IMR-90 (cell line): ENCODE measurements at regions not wholly inside any gene's neighbourhood (a gene's known extent, or its start where the extent isn't known, plus 50 kb on each side); places are given as distances from the start of the nearest gene placed in this dataset.

ENCODE experiments used
- ATAC-seq: fragments of 200-7000 bp; cut with Tn5 transposase; 2 replicates; pipeline ENCODE4 v1.9.1; 2020; ENCODE audit warnings: low read depth, mild to moderate bottlenecking, moderate library complexity
- BruUV-seq: library from RNA; stranded (reverse); fragments of 400-500 nt; replicated peaks from 2 replicates; lab custom pipeline; 2021; lab: Mats Ljungman, UMichigan
- CTCF ChIA-PET: fragments of 300-600 bp; formaldehyde crosslinking; extraction: SDS; loops from one replicate; lab custom pipeline; 2021; ENCODE audit warnings: antibody characterized with exemption; lab: Yijun Ruan, JAX
- POLR2A ChIA-PET: fragments of 300-600 bp; sonication (Branson Sonifier 250); formaldehyde crosslinking; loops from one replicate; lab custom pipeline; 2022; ENCODE audit warnings: antibody characterized with exemption; ENCODE audit not compliant: unreplicated experiment; lab: Charles Lee
- DNase-seq: peaks from one replicate; pipeline ENCODE4 v3.0.0; 2013
- H2AFZ ChIP-seq: replicated peaks from 2 replicates; pipeline ENCODE3; 2013; ENCODE audit warnings: low read length, mild to moderate bottlenecking; ENCODE audit not compliant: poor library complexity
- H2AK5ac ChIP-seq: 2 replicates; pipeline ENCODE4 v1.6.1; 2013; ENCODE audit warnings: low read depth, low read length, inconsistent platforms
- H2AK9ac ChIP-seq: replicated peaks from 2 replicates; pipeline ENCODE3; 2013; ENCODE audit warnings: mild to moderate bottlenecking, low read depth, low read length, moderate library complexity; ENCODE audit not compliant: poor library complexity
- H2BK120ac ChIP-seq: 2 replicates; pipeline ENCODE4 v1.6.1; 2013; ENCODE audit warnings: low read depth, low read length, inconsistent platforms
- H2BK15ac ChIP-seq: 3 replicates; pipeline ENCODE4 v1.6.1; 2013; ENCODE audit warnings: low read depth, low read length, inconsistent platforms
- H2BK20ac ChIP-seq: 2 replicates; pipeline ENCODE4 v1.6.1; 2013; ENCODE audit warnings: low read depth, mild to moderate bottlenecking, inconsistent platforms, low read length, moderate library complexity
- H2BK5ac ChIP-seq: 2 replicates; pipeline ENCODE4 v1.6.1; 2013; ENCODE audit warnings: mild to moderate bottlenecking, low read depth, low read length, inconsistent platforms; ENCODE audit not compliant: poor library complexity, severe bottlenecking
- H3K14ac ChIP-seq: replicated peaks from 2 replicates; pipeline ENCODE4 v1.6.1; 2013; ENCODE audit warnings: low read depth, low read length, inconsistent platforms
- H3K18ac ChIP-seq: 2 replicates; pipeline ENCODE4 v1.6.1; 2013; ENCODE audit warnings: low read depth, low read length, control low read depth
- H3K23ac ChIP-seq: 2 replicates; pipeline ENCODE4 v1.6.1; 2013; ENCODE audit warnings: low read depth, low read length, inconsistent platforms
- H3K27ac ChIP-seq: 2 replicates; pipeline ENCODE4 v1.5.1; 2013; ENCODE audit warnings: mild to moderate bottlenecking, control low read depth, low read length; ENCODE audit not compliant: insufficient read depth
- H3K27me3 ChIP-seq: 2 replicates; pipeline ENCODE4 v1.6.1; 2013; ENCODE audit warnings: low read length; ENCODE audit not compliant: control insufficient read depth, insufficient read depth
- H3K36me3 ChIP-seq: 2 replicates; pipeline ENCODE4 v1.6.1; 2013; ENCODE audit warnings: low read length, mixed read lengths; ENCODE audit not compliant: control insufficient read depth, insufficient read depth
- H3K4ac ChIP-seq: 2 replicates; pipeline ENCODE4 v1.6.1; 2013; ENCODE audit warnings: low read depth, low read length, inconsistent platforms
- H3K4me1 ChIP-seq: 2 replicates; pipeline ENCODE4 v1.6.1; 2013; ENCODE audit warnings: low read length, mixed read lengths; ENCODE audit not compliant: control insufficient read depth, insufficient read depth
- H3K4me2 ChIP-seq: 2 replicates; pipeline ENCODE4 v1.6.1; 2013; ENCODE audit warnings: low read depth, mild to moderate bottlenecking, control low read depth, low read length, moderate library complexity
- H3K4me3 ChIP-seq: 2 replicates; pipeline ENCODE4 v1.5.1; 2013; ENCODE audit warnings: low read depth, mild to moderate bottlenecking, control low read depth, low read length, moderate library complexity; ENCODE audit not compliant: insufficient read depth
- H3K56ac ChIP-seq: 2 replicates; pipeline ENCODE4 v1.6.1; 2013; ENCODE audit warnings: low read length, inconsistent platforms; ENCODE audit not compliant: insufficient read depth; ENCODE audit errors: extremely low read depth
- H3K79me1 ChIP-seq, 2 experiments: 2 replicates each; pipeline ENCODE4 v1.6.1; 2013; ENCODE audit warnings: low read length in 2 of 2, inconsistent platforms in 1 of 2, low read depth in 1 of 2
- H3K9ac ChIP-seq: 2 replicates; pipeline ENCODE4 v1.6.1; 2013; ENCODE audit warnings: low read depth, low read length, control low read depth
- H3K9me1 ChIP-seq: 2 replicates; pipeline ENCODE4 v1.6.1; 2013; ENCODE audit warnings: low read length, inconsistent platforms; ENCODE audit not compliant: insufficient read depth
- H3K9me3 ChIP-seq: 2 replicates; pipeline ENCODE4 v1.6.1; 2013; ENCODE audit warnings: low read length; ENCODE audit not compliant: control insufficient read depth, insufficient read depth
- H4K20me1 ChIP-seq: 2 replicates; pipeline ENCODE4 v1.6.1; 2013; ENCODE audit warnings: low read length, inconsistent platforms; ENCODE audit not compliant: insufficient read depth
- H4K5ac ChIP-seq: 2 replicates; pipeline ENCODE4 v1.6.1; 2013; ENCODE audit warnings: mild to moderate bottlenecking, low read depth, low read length, control low read depth
- H4K8ac ChIP-seq, 2 experiments: 2 replicates each; pipeline ENCODE4 v1.6.1; 2013; ENCODE audit warnings: low read depth in 2 of 2, low read length in 2 of 2, control low read depth in 1 of 2, inconsistent platforms in 1 of 2
- H4K91ac ChIP-seq: 2 replicates; pipeline ENCODE4 v1.6.1; 2013; ENCODE audit warnings: low read depth, low read length, inconsistent platforms; ENCODE audit not compliant: insufficient read depth
- BHLHE40 ChIP-seq: fragments of 150-350 bp; IDR thresholded peaks from 2 replicates; pipeline ENCODE4 v1.6.1; 2016; ENCODE audit warnings: mild to moderate bottlenecking, low read depth, low read length
- CEBPB ChIP-seq: IDR thresholded peaks from 2 replicates; pipeline ENCODE4 v1.6.1; 2012; ENCODE audit warnings: low read depth, low read length, improper control_type of control experiment
- CHD1 ChIP-seq: IDR thresholded peaks from 2 replicates; pipeline ENCODE4 v1.6.1; 2012; ENCODE audit warnings: low read depth, low read length, improper control_type of control experiment
- CTCF ChIP-seq: conservative IDR thresholded peaks from 2 replicates; pipeline ENCODE4 v1.5.1; 2012; ENCODE audit warnings: mild to moderate bottlenecking, low read depth, low read length, improper control_type of control experiment
- ELK1 ChIP-seq: fragments of 150-350 bp; IDR thresholded peaks from 2 replicates; pipeline ENCODE4 v1.6.1; 2016; ENCODE audit warnings: low read depth, mild to moderate bottlenecking, low read length, moderate library complexity, borderline replicate concordance
- FOS ChIP-seq: fragments of 150-350 bp; IDR thresholded peaks from 2 replicates; pipeline ENCODE4 v1.6.1; 2016; ENCODE audit warnings: low read depth, low read length
- MAFK ChIP-seq: IDR thresholded peaks from 2 replicates; pipeline ENCODE4 v1.6.1; 2012; ENCODE audit warnings: low read depth, low read length, improper control_type of control experiment
- MAZ ChIP-seq: IDR thresholded peaks from 2 replicates; pipeline ENCODE4 v1.6.1; 2012; ENCODE audit warnings: low read depth, mild to moderate bottlenecking, low read length, improper control_type of control experiment, moderate library complexity, borderline replicate concordance
- MXI1 ChIP-seq: IDR thresholded peaks from 2 replicates; pipeline ENCODE4 v1.6.1; 2012; ENCODE audit warnings: low read depth, mild to moderate bottlenecking, low read length, moderate library complexity, borderline replicate concordance
- NFE2L2 ChIP-seq: fragments of 150-350 bp; IDR thresholded peaks from 2 replicates; pipeline ENCODE4 v1.6.1; 2016; ENCODE audit warnings: low read depth, mild to moderate bottlenecking, low read length
- POLR2A ChIP-seq: IDR thresholded peaks from 2 replicates; pipeline ENCODE4 v1.6.1; 2012; ENCODE audit warnings: mild to moderate bottlenecking, low read depth, low read length
- RAD21 ChIP-seq: IDR thresholded peaks from 2 replicates; pipeline ENCODE4 v1.6.1; 2012; ENCODE audit warnings: low read length, improper control_type of control experiment
- RCOR1 ChIP-seq: IDR thresholded peaks from 2 replicates; pipeline ENCODE4 v1.6.1; 2012; ENCODE audit warnings: mild to moderate bottlenecking, low read length, improper control_type of control experiment; ENCODE audit not compliant: insufficient replicate concordance
- RFX5 ChIP-seq: IDR thresholded peaks from 2 replicates; pipeline ENCODE4 v1.8.0; 2012; ENCODE audit warnings: low read depth, mild to moderate bottlenecking, low read length, moderate library complexity
- SMC3 ChIP-seq: fragments of 150-350 bp; IDR thresholded peaks from 2 replicates; pipeline ENCODE4 v1.6.1; 2016; ENCODE audit warnings: low read depth, mild to moderate bottlenecking, antibody characterized with exemption, low read length, moderate library complexity
- USF2 ChIP-seq: fragments of 150-350 bp; IDR thresholded peaks from 2 replicates; pipeline ENCODE4 v1.6.1; 2017; ENCODE audit warnings: mild to moderate bottlenecking, antibody characterized with exemption, low read length, low read depth
- WGBS, 2 experiments: methylation state at CpG; one replicate each; pipeline versions ENCODE4 v1.1.5 to v1.1.7; 2013; ENCODE audit warnings: missing lambda C conversion rate in 2 of 2; ENCODE audit not compliant: insufficient read length in 1 of 2; ENCODE audit errors: extremely low coverage in 2 of 2; 5-methylcytosine and 5-hydroxymethylcytosine counted together
- dilution Hi-C: fragments of 300-500 bp; cut with HindIII; formaldehyde crosslinking; loops from one replicate; pipeline ENCODE4 v1.14.3; 2018; ENCODE audit warnings: low sequenced_read_pairs; ENCODE audit not compliant: unreplicated experiment
- in situ Hi-C: fragments of 300-500 bp; cut with MboI; formaldehyde crosslinking; loops from 3 replicates; pipeline ENCODE4 v1.14.3; 2019; ENCODE audit warnings: low sequenced_read_pairs, inconsistent platforms, mixed read lengths
- intact Hi-C: fragments of 100-400 bp; cut with micrococcal nuclease; formaldehyde crosslinking; loops from 2 replicates; pipeline ENCODE4 v1.10.0; 2022

- Histone ChIP-seq H4K8ac (no peak overlapping the region), H2AFZ (no peak overlapping the region), H3K4me3 (no peak overlapping the region), H4K20me1 (peaks cover 10% of the 10 kb centered on the region; the same call in 1 of the 2 replicates), H2BK15ac (no peak overlapping the region), H3K27ac (no peak overlapping the region), H2AK9ac (no peak overlapping the region), H3K9me1 (peaks cover 9% of the 10 kb centered on the region), H3K36me3 (no peaks in the 10 kb centered on the region; the same call in 1 of the 2 replicates), H4K5ac (no peak overlapping the region), H3K4ac (no peak overlapping the region), H2BK5ac (no peak overlapping the region), H2AK5ac (no peak overlapping the region), H3K9ac (no peak overlapping the region), H3K4me2 (no peak overlapping the region), H3K18ac (no peak overlapping the region), H3K56ac (no peak overlapping the region), H4K91ac (no peak overlapping the region), H3K9me3 (no peaks in the 10 kb centered on the region), H3K23ac (no peak overlapping the region), H2BK20ac (no peak overlapping the region), H3K14ac (no peak overlapping the region), H3K4me1 (peaks cover 18% of the 10 kb centered on the region), H2BK120ac (no peak overlapping the region), H3K79me1 (peaks cover 21 to 40% of the 10 kb centered on the region in 2 experiments), H3K27me3 (no peaks in the 10 kb centered on the region)
- DNase-seq (no peak), ATAC-seq (no peak)
- ChIA-PET CTCF (interaction anchor here (0.9 to 1.1 kb wide), 2 partner anchors 18 to 42 kb away, joined by 3 to 4 read pairs; no protein-coding TSS in a partner anchor), POLR2A (no interaction called here)
- dilution Hi-C loops (no loop called here), in situ Hi-C loops (no loop called here), intact Hi-C loops (no loop called here)
- no peak for TF ChIP-seq RAD21
- TF ChIP-seq RCOR1, result no peak
- no peak for TF ChIP-seq MXI1
- no peak for TF ChIP-seq BHLHE40
- no peak for TF ChIP-seq RFX5
- TF ChIP-seq ELK1, result no peak
- TF ChIP-seq SMC3, result no peak
- no peak for TF ChIP-seq CTCF
- TF ChIP-seq CHD1, result no peak
- TF ChIP-seq FOS, result no peak
- TF ChIP-seq POLR2A, result no peak
- no peak for TF ChIP-seq USF2
- no peak for TF ChIP-seq NFE2L2
- no peak for TF ChIP-seq CEBPB
- no peak for TF ChIP-seq MAFK
- no peak for TF ChIP-seq MAZ
- BruUV-seq, result no TSS peak
- no CpG with 5 or more reads among the region's 1 CpG for WGBS, 2 experiments
These were observed 117.9 kb upstream of the IL12A start for GRCh38 chr3:159870723-159871122.
